Activated CD4-positive, CD25-positive, alpha-beta regulatory T cell treated with anti-CD3 and anti-CD28 coated beads, Interleukin-2, amount 50 U/mL, for 72 hours (primary cell): ENCODE measurements at regions not wholly inside any gene's neighbourhood (a gene's known extent, or its start where the extent isn't known, plus 50 kb on each side); places are given as distances from the start of the nearest gene placed in this dataset.
"Not testable (repeated sequence)": the region's sequence is repeated elsewhere in the genome, so short reads cannot be mapped to it uniquely, and the experiment has no call there.

Experiments used
- DNase-seq: peaks from one replicate; pipeline ENCODE4 v3.0.0; 2021

DNA sequence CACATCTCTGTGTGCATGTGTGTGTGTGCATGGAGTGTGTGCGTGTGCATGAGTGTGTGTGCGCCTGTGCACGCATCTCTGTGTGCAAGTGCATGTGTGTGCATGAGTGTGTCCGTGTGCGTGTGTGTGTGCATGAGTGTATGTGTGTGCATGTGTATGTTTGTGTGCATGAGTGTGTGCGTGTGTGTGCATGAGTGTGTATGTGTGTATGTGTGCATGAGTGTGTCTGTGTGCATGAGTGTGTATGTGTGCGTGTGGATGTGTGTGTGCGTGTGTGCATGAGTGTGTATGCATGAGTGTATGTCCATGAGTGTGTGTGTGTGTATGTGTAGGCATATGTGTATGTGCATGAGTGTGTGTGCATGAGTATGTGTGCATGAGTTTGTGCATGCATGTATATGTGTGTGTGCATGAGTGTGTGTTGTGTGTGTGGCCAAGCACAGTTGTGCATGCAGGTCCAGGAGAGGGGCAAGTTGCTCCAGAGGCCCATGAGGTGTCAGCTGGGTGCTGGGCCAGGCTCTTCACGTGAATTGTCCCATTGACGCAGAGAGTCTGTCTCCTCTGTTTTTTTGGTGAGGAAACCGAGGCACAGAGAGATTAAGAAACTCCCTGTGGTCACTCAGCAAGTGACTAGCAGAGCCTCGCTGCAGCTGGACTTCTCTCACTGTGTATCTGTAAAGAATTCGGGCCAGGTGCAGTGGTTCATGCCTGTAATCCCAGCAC, 75.5 kb downstream of the ASB1 start:
- DNase-seq = no peak

DNA sequence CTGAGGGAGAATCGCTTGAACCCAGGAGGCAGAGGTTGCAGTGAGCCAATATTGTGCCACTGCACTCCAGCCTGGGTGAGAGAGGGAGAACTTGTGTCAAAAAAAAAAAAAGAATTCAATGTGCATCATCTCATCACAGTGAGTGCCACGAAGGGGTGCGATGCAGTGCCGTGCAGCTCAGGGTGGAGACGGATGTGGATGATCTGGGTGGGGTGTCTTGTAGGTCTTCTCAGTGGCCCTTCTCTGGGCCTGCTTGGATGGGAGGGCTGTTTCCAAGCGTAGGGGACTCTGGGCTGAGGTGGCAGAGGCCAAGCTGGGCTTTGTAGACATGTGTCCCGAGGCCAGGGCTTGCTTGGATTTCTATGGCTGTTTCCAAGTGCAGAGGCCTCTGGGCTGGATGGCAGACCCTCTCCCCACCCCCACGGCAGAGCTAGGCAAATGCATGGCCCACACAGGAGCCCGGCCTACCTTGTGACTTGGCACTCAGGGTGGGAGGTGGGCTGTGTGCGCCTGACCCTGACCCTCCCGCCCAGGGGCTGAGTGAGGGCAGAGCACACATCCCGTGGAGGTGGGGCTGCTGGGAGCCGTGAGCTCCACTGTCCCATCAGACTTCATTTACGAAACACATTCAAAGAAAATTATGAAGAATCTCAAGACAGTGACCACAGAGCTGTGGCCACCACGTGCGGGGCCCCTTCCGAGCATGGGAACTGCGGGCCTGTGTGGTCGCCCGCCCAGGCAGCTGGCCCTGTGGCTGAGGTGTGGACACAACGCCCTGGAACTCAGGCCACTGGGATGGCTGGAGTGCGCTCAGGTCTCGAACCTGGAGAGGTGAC, 76.4 kb downstream of the ASB1 start:
- no peak for DNase-seq

DNA sequence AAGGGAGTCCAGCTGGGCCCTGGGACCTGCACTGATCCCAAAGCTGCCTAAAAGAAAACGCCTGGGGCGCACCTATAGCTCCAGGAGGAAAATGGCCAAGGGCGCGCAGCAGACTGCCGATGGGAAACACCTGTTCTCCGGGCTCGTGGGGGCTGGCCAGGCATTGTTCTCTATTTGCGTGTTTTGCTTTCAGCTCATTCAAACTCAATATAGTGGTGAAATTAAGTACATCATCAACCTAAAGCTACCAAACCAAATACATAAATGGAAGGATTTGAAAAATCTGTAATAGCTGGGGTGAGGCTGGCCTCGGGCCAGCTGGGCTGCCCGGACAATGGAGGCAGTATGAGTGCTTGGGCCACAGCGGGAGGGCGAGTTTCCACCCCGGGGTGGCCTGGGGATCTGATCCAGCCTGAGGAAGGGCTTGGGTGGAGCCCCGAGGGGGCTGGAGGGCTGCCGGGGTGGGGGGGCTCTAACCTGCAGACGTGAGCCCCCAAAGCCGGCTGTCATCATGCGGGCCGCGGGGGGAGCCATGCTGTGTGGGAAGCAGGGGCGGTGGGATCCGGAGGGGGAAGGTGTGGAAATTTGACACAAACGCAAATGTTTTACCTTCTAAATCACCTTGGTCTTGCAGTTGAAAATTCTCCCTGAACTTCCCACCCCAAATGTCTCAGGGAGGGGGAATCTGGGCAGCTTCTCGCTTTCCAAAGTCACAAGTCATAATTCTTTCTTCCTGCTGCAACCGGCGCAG, 77.6 kb downstream of the ASB1 start:
- DNase-seq = no peak

DNA sequence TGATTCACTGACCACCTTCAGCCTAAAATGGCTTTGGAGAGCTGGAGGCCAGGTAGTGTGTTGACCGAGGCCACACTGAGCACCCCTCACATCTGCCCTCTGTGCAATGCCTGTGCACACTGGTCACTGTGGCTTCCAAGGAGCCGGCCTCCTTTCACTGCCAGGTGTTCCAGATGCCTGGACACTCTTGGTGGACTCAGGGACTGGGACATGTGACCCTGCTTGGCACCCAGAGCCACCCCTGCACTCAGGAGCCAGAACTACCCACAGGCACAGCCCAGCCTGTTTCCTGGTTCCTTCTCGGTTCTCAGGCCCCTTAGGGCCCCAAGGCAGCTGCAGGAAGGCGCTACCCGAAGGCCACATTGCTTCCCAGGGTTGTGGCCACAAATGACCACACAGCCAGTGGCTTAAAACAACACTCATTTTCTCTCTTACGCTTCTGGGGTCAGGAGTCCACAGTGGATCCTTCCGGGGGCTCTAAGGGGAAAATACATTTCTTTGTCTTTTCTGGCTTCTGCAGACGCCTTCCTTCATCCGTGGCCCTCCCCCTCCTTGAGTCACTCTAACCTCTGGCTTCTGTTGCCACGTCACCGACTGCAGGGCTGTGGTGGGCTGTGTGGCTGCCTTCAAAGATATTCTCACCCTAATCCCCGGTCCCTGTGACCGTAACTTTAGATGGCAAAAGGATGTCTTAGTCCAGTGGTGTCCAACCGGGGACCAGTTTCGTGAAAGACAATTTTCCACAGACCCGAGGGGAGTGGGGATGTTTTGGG, 78.6 kb downstream of the ASB1 start:
- DNase-seq = peak; percentile 22

DNA sequence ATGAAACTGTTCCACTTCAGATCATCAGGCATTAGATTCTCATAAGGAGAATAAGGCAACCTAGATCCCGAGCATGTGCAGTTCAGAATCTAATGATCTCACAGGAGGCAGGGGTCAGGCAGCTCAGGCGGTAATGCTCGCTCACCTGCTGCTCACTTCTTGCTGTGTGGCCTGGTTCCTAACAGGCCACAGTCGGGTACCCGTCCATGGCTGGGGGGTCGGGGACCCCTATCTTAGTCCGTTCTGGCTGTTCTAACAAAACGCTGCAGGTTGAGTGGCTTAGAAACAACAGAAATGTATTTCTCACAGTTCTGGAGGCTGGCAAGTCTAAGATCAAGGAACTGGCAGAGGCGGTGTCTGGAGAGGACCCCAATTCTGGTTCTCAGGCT, 79.2 kb downstream of the ASB1 start:
- DNase-seq = no peak

DNA sequence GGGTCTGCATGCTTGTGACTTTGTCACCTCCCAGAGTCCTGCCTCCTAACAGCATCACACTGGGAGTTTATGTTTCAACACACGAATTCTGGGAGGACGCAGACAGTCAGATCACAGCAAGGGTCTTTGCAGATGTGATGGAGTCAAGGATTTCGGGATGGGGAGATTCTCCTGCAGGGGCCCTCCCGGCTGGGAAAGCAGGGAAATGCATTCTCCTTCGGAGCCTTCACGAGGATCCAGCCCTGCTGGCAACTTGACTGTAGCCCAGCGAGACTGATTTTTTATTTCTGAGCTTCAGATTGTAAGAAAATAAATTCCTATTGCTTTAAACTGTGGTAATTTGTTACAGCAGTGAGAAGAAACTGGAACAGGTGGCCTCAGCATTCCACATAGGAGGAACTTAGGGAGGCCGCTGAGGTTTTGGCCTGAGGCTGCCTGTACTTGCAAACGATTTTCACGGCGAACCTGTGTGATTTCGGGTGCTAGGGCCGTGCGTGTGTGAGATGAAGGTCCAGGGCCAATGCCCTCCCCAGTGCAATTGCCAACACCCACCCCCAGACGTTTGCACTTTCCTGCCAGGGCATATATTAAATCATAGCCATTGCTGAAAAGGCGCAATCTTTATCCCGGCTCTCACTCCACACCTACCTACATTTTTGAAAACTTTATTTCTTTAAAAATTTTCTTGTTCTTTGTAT, 79.8 kb downstream of the ASB1 start:
- DNase-seq = no peak

DNA sequence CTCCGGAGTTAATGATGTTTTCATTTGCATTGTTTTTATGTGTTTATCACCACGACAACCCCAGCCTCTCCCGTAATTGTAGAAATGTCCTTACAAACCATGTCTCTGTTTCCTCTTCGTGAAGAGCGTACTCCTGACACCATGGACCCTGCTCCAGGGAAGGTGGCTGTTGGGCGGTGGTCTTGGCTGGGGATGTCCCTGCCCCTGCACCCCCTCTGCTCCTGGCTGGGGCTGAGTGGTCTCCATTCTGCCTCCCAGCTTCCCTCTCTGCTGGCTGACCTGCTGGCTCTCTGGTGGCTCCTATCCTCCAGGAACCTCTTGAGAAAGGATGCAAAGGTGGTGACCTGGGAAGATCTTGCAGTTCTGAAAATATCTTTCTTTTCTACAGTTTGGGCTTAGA, 81.1 kb downstream of the ASB1 start:
- DNase-seq = no peak

DNA sequence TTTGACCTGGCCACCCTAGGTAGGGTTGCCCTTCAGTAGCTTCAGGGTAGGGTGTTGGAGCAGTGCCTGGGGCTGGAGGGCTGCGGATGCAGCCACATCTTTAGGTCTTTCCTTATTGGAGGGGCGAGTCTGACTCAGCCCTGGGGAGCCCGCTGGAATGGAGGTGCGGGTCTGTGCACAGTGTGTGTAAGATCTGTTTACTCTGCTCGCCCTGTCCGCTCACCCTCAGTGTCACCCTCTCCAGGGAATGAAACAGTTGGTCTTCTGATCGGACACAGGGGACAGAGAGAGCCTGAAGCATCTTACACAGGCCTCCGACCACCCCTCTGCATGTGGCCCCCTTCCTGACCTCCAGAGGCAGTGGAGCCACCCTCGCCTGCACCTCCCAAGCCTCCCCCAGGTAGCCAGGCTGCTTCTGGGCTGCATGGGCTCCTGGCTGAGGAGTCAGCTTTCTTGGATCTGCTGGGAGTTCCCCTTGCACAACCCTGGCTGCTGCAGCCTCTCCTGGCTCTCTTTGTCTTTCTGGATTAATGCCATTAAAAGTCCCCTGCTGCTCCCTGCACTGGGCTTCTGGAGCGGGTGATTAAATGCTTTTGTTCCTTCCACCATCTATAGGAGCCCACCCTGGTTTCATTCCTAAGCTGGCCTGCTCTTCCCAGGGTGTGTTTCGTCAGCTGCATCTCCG, 82.6 kb downstream of the ASB1 start:
- no peak for DNase-seq

DNA sequence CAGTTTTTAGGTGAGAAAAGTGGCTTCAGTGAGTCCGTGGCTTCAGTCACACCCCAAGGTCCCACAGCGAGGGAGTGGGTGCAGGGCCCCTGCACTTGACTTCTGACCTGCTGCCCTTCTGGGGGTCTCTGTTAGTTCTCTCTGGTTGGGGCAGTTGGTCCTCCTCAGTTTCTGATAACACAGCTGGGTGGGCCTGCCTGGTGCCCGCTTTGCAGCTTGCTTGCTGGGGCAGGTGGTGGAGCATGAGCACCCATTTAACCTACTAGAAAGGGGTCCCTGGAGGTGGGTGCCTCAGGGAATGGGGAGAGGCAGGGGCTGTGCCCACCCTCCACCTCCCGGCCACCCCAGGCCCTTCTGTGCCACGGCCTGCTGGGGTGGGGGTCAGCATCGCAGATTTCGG, 83.2 kb downstream of the ASB1 start:
- DNase-seq = no peak

DNA sequence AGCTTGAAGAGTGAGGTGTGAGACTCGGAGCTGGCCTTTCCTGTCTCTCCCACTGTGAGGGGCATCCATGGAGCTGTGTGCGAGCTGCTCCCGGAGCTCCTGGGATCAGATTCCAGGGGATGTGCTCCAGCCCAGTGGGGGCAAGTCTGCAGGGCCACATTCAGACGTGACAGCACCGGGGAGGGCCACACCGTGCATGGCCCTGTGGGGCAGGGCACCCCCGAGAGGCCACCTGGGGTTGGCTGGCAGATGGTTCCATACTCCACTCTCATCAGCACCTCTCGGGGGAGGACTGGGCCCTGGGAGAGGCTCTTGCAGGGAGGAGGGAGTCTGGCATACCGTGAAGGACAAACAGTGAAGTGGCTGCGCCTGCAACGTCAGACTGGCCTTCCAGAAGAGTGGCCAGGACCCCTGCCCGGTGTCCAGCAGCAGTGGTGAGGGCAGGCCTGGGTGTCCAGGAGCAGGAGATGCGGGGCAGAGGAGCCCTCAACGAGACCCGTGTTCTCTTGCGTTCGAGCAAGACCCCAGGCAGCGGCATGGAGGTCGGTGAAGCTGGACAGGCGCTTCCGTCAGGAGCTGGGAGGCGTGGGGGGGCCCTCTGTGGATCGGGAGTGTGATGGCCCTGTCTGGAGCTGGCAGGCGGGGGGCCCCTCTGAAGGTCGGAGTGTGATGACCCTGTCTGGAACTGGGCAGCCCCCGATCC, 84.3 kb downstream of the ASB1 start:
- no peak for DNase-seq

DNA sequence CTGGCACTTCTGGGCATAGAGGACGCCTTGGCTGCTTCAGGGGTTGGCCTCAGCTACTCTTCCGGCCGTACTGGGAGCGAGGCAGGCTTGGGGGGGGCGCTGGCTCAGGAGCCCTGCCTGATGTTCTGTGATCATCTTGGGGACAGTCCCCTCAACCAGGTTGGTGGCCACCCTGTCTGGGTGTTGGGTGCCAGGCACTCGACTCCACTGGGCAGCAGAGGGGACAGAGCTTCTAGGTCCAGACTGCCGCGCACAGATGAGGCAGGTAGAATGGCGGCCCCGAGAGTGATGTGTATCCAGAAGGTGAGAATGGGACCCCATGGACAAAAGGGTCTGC, 84.9 kb downstream of the ASB1 start:
- no peak for DNase-seq

DNA sequence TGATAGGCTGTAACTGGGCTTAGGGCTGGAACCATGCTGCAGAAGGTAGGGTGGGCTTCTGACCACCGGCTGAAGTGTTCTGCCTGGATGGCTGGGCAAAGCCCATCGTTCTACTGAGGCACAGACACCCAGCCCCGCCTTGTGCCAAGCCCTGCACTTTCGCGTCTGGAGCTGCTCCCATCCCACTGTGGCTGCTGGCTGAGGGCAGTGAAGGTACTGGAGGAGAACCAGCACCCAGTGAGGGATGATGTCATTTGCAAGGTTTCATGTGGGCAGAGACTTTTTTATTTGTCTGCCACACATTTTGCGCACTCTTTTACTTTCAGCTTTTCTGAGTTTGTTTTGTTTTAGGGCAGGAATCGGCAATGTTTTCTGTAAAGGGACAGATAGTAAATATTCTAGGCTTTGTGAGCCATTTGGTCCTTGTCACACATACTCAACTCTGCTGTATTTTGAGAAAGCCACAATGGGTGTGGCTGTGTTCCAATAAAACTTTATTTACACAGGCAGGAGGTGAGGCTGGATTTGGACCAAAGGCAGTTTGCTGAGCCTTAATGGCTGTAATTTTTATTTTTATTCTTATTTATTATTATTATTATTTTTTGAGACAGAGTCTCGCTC, 85.6 kb downstream of the ASB1 start:
- no peak for DNase-seq

DNA sequence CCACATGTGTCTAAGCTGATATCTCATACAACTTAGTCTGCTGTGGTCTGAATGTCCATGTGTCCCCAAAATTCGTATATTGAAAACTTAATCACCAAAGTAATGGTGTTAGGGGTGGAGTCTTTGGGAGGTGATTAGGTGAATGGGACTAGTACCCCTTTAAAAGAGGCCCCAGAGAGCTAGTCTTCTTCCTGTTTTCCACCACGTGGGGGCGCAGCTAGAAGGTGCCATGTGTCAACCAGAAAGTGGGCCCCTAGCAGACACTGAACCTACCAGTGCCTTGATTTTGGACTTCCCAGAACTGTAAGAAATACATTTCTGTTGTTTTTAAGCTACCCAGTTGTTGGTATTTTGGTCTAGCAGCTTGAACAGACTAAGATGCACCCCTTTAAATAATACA, 86.6 kb downstream of the ASB1 start:
- no peak for DNase-seq

DNA sequence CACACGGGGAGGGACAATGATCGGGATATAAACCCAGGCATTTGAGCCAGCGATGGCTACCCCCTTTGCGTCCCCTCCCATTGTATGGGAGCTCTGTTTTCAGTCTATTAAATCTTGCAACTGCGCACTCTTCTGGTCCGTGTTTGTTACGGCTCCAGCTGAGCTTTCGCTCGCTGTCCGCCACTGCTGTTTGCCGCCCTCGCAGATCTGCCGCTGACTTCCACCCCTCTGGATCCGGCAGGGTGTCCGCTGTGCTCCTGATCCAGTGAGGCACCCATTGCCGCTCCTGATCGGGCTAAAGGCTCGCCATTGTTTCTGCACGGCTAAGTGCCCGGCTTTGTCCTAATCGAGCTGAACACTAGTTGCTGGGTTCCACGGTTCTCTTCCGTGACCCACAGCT, 87.3 kb downstream of the ASB1 start:
- not testable (repeated sequence) for DNase-seq

DNA sequence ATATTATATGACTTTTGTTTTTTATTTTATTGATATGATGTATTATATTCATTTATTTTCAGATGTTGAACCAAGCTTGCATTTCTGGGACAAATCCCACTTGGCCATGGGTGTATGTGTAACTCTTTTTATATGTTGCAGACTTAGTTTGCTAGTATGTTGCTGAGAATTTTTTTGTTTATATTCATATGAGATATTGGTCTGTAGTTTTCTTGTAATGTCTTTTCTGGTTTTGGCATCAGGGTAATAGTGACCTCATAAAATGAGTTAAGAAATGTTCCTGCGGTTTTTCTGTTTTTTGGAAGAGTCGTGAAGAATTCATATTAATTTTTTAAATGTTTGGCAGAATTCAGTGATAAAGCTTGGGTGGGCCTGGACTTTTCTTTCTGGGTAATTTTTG, 88.7 kb downstream of the ASB1 start:
- no peak for DNase-seq

DNA sequence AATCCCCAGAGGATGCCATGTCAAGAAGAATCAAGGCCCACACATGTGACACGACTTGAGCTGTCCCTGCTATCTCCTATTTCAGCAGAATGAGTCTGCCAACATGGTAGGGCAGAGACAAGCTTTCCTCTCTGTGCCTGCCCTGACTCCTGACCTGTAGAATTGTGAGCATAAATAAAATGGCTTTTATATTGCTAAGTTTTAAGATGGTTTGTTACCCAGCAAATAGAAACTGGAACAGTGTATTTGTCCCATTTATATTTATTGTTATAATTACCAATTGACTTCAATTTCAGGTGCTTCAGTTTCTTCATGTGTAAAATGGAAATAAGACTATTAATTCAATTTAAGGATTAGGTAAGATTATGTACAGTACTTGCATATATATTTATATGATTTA, 90.5 kb downstream of the ASB1 start:
- DNase-seq = no peak

DNA sequence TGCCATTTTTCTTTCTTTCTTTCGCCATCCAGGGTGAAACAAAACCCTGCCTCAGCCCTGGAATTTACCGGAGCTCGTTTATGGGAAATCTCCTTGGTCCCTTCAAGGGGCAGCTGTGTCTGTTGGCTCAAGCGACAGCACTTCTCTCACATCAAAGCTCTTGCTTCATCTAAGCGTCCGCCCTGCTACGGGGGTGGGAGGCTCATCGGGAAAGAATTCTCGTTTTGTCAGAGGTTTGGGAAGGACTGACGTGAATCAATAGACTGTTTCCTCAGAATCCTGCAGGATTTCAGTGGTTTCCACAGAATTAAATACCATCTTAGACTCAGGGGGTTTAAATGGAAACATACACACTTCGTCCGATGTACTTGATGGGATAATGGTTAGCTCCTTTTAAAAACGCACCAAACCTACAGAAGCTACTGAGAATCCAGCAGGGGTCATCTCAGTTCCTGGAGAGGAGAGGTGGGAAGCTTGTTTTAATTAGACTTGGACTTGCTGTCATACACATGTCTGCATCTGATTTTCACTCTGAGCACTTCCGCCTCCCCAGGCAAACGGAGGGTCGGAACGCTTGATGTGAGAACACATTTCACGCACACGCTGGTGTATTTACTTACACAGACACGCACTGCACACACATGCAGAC, 91.6 kb downstream of the ASB1 start:
- no peak for DNase-seq

DNA sequence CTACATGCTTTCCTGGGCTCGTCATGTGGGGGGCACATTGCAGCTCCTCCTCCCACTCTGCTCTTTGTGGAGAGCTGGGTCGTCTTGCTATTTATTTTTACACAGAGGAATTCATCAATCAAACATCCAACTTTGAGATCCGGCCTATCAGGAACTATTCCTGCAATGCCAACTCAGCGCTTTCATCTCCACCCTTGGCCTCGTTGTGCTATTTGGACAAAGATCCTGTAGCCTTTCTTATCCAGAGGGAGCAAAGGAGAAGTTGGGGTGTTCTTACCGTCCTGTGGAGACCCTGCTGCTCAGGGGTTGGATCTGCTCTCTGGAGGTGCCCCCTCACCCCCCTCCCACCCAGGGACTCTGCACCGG, 92.1 kb downstream of the ASB1 start:
- no peak for DNase-seq

DNA sequence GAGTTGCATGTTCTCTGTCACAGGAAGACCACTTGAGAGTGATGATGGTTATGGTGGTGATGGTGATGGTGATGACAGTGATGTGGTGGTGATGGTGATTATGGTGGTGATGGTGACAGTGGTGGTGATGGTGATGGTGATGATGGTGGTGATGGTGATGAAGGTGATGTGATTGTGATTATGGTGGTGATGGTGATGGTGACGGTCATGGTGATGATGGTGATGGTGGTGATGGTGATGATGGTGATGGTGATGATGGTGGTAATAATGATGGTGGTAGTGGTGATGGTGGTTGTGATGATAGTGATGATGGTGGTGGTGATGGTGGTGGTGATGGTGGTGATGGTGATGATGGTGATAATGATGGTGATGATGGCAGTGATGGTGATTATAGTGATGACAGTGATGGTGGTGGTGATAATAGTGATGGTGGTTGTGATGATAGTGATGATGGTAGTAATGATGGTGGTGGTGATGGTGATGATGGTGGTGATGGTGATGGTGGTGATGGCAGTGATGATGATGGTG, 93.7 kb downstream of the ASB1 start:
- no peak for DNase-seq

DNA sequence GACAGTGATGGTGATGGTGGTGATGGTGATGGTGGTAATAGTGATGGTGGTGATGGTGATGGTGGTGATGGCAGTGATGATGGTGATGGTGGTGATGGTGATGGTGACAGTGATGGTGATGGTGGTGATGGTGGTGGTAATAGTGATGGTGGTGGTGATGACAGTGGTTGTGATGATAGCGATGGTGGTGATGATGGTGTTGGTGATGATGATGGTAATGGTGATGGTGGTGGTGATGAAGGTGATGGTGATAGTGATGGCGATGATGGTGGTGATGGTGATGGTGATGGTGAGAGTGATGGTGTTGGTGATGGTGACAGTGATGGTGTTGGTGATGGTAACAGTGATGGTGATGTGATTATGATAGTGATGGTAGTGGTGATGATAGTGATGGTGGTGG, 94.3 kb downstream of the ASB1 start:
- no peak for DNase-seq
